ENCODE measurements at regions not wholly inside any gene's neighbourhood (a gene's known extent, or its start where the extent isn't known, plus 50 kb on each side); places are given as distances from the start of the nearest gene placed in this dataset.

- TF ChIP-seq SP1 (IDR thresholded peaks at IDR 0.05) (no peak), FOXK2 (IDR thresholded peaks at IDR 0.05) (no peak), FOXM1 (IDR thresholded peaks at IDR 0.05; ENCODE audit: borderline replicate concordance) (no peak), ELF4 (IDR thresholded peaks at IDR 0.05) (no peak), HDGF (IDR thresholded peaks at IDR 0.05; ENCODE audit: borderline replicate concordance) (no peak), FOXA1 (IDR thresholded peaks at IDR 0.05) (no peak), CTBP1 (IDR thresholded peaks at IDR 0.05; ENCODE audit: borderline replicate concordance) (no peak), BHLHE40 (IDR thresholded peaks at IDR 0.05; ENCODE audit: borderline replicate concordance) (no peak), TARDBP (IDR thresholded peaks at IDR 0.05) (no peak), SUZ12 (IDR thresholded peaks at IDR 0.05) (no peak), LEF1 (IDR thresholded peaks at IDR 0.05; ENCODE audit: borderline replicate concordance) (no peak)
Measured at GRCh38 chr1:221200464-221200863, 321.2 kb downstream of the HLX start.

All from HEK293T (cell line).